ENCODE measurements at regions not wholly inside any gene's neighbourhood (a gene's known extent, or its start where the extent isn't known, plus 50 kb on each side); places are given as distances from the start of the nearest gene placed in this dataset.

- DNase-seq (ENCODE audit: low read depth): no peak
Observed at GRCh38 chr5:88487066-88487465, 218.4 kb upstream of the TMEM161B start.

GRCh38 chr5:88486431-88486830, 217.8 kb upstream of the TMEM161B start:
- DNase-seq (ENCODE audit: low read depth): no peak

GRCh38 chr5:88485531-88485930, 216.9 kb upstream of the TMEM161B start:
- DNase-seq (ENCODE audit: low read depth): no peak

GRCh38 chr5:88483964-88484672, 215.5 kb upstream of the TMEM161B start:
- no peak for DNase-seq (ENCODE audit: low read depth)

GRCh38 chr5:88480801-88481499, 212.3 kb upstream of the TMEM161B start:
- DNase-seq (ENCODE audit: low read depth): no peak

- no peak for DNase-seq (ENCODE audit: low read depth)
Observed at GRCh38 chr5:88480245-88480644, 211.6 kb upstream of the TMEM161B start.

- DNase-seq (ENCODE audit: low read depth): no peak
Observed at GRCh38 chr5:88474574-88474973, 205.9 kb upstream of the TMEM161B start.

- DNase-seq (ENCODE audit: low read depth): no peak
Observed at GRCh38 chr5:88470745-88471144, 202.1 kb upstream of the TMEM161B start.

- DNase-seq (ENCODE audit: low read depth): no peak
Observed at GRCh38 chr5:88459971-88460370, 191.3 kb upstream of the TMEM161B start.

- DNase-seq (ENCODE audit: low read depth): no peak
Observed at GRCh38 chr5:88452820-88453219, 184.2 kb upstream of the TMEM161B start.

- DNase-seq (ENCODE audit: low read depth): no peak
Observed at GRCh38 chr5:88450239-88450638, 181.6 kb upstream of the TMEM161B start.

GRCh38 chr5:88438006-88438405, 169.4 kb upstream of the TMEM161B start:
- peak; percentile 12 for DNase-seq (ENCODE audit: low read depth)

- DNase-seq (ENCODE audit: low read depth): no peak
Observed at GRCh38 chr5:88436290-88436689, 167.6 kb upstream of the TMEM161B start.

- no peak for DNase-seq (ENCODE audit: low read depth)
Observed at GRCh38 chr5:88428633-88429032, 160.0 kb upstream of the TMEM161B start.

- no peak for DNase-seq (ENCODE audit: low read depth)
Observed at GRCh38 chr5:88426441-88426840, 157.8 kb upstream of the TMEM161B start.

- DNase-seq (ENCODE audit: low read depth): no peak
Observed at GRCh38 chr5:88425124-88425523, 156.5 kb upstream of the TMEM161B start.

- no peak for DNase-seq (ENCODE audit: low read depth)
Observed at GRCh38 chr5:88419931-88420330, 151.3 kb upstream of the TMEM161B start.

GRCh38 chr5:88407341-88407740, 138.7 kb upstream of the TMEM161B start:
- DNase-seq (ENCODE audit: low read depth): no peak

- DNase-seq (ENCODE audit: low read depth): no peak
Observed at GRCh38 chr5:88405783-88406182, 137.1 kb upstream of the TMEM161B start.

GRCh38 chr5:88404405-88404804, 135.8 kb upstream of the TMEM161B start:
- DNase-seq (ENCODE audit: low read depth): no peak

GRCh38 chr5:88401686-88402085, 133.0 kb upstream of the TMEM161B start:
- no peak for DNase-seq (ENCODE audit: low read depth)

GRCh38 chr5:88401228-88401627, 132.6 kb upstream of the TMEM161B start:
- DNase-seq (ENCODE audit: low read depth): no peak

- no peak for DNase-seq (ENCODE audit: low read depth)
Observed at GRCh38 chr5:88399561-88399960, 130.9 kb upstream of the TMEM161B start.

GRCh38 chr5:88398316-88398715, 129.7 kb upstream of the TMEM161B start:
- no peak for DNase-seq (ENCODE audit: low read depth)

Data from GM04503 (cell line).